Progenitor cell of endocrine pancreas (in vitro differentiated cells): ENCODE measurements at regions not wholly inside any gene's neighbourhood (a gene's known extent, or its start where the extent isn't known, plus 50 kb on each side); places are given as distances from the start of the nearest gene placed in this dataset.

Source experiments
- DNase-seq: peaks from one replicate; pipeline ENCODE4 v3.0.0; 2021; ENCODE audit warnings: low spot score; ENCODE audit not compliant: unreplicated experiment
- H3K27ac Mint-ChIP-seq: 2 replicates; pipeline ENCODE4 v1.8.0; 2021; ENCODE audit warnings: mild to moderate bottlenecking, moderate library complexity, mixed read lengths
- H3K27me3 Mint-ChIP-seq: 2 replicates; pipeline ENCODE4 v1.8.0; 2021; ENCODE audit warnings: mixed read lengths
- H3K36me3 Mint-ChIP-seq: 2 replicates; pipeline ENCODE4 v1.8.0; 2022; ENCODE audit warnings: mixed read lengths; ENCODE audit not compliant: insufficient read depth
- H3K4me1 Mint-ChIP-seq: 2 replicates; pipeline ENCODE4 v1.8.0; 2021; ENCODE audit warnings: low read depth, mixed read lengths
- H3K4me3 Mint-ChIP-seq: 2 replicates; pipeline ENCODE4 v1.8.0; 2021; ENCODE audit warnings: low read depth, mild to moderate bottlenecking, moderate library complexity, mixed read lengths
- H3K9me3 Mint-ChIP-seq: 2 replicates; pipeline ENCODE4 v1.8.0; 2021; ENCODE audit warnings: low read depth, mixed read lengths
- TF ChIP-seq, protein P1 (sequence below): fragments of 200-600 bp; sonication (generic); IDR thresholded peaks from one replicate; pipeline ENCODE4 v1.5.0; 2021; ENCODE audit warnings: antibody characterized with exemption, mild to moderate bottlenecking; ENCODE audit not compliant: unreplicated experiment

DNA sequence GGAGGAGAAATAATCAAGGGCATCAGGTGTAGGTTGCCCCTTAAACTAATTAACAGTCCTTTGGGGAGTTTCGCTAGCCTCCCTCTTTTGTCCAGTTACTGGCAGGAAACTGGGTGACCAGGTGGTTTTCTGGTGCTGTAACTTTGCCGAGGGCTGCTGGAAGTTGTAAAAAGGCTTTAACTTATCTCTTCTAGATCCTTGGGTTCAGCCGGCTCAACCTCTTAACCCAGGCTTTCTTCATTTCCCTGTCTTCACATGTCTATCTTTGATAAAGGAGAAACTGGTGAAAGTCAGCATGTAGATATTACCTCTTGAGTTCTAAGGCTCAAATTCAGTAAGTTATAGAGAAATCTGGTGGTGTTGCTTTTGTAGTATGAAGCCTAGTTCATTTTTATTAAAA is 289.7 kb upstream of the NRIP1 start:
- H3K27ac Mint-ChIP-seq: no peak overlapping the region
- no peaks in the 10 kb centered on the region for H3K27me3 Mint-ChIP-seq
- H3K9me3 Mint-ChIP-seq: peaks cover 4% of the 10 kb centered on the region
- H3K4me1 Mint-ChIP-seq: peaks cover 14% of the 10 kb centered on the region
- no peaks in the 10 kb centered on the region for H3K36me3 Mint-ChIP-seq
- TF ChIP-seq, protein P1, sequence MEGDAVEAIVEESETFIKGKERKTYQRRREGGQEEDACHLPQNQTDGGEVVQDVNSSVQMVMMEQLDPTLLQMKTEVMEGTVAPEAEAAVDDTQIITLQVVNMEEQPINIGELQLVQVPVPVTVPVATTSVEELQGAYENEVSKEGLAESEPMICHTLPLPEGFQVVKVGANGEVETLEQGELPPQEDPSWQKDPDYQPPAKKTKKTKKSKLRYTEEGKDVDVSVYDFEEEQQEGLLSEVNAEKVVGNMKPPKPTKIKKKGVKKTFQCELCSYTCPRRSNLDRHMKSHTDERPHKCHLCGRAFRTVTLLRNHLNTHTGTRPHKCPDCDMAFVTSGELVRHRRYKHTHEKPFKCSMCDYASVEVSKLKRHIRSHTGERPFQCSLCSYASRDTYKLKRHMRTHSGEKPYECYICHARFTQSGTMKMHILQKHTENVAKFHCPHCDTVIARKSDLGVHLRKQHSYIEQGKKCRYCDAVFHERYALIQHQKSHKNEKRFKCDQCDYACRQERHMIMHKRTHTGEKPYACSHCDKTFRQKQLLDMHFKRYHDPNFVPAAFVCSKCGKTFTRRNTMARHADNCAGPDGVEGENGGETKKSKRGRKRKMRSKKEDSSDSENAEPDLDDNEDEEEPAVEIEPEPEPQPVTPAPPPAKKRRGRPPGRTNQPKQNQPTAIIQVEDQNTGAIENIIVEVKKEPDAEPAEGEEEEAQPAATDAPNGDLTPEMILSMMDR: no peak
- no peak for DNase-seq
- no peak overlapping the region for H3K4me3 Mint-ChIP-seq

DNA sequence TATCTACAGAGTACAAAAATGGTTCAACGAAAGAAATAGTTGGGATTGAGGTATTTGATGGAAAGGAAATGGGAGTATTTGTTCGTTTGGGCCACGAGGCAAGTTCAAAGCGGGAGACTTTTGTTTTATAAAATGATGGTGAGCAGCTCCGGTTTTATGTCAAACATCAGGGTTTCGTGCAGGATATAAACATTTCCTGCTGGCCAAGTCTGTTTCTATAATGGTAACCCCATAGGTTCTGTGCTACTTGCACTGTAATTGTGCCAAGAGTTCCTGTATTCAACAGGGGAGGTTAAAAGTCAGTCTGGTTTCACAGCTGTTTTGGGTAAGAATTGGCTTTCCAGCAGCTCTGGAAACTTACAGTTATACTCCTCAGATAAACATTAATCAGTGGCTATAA is 290.3 kb upstream of the NRIP1 start:
- Mint-ChIP-seq H3K4me3 (no peak overlapping the region), H3K36me3 (no peaks in the 10 kb centered on the region), H3K27ac (no peak overlapping the region), H3K9me3 (peaks cover 2% of the 10 kb centered on the region), H3K27me3 (no peaks in the 10 kb centered on the region), H3K4me1 (peaks cover 14% of the 10 kb centered on the region)
- DNase-seq: no peak
- TF ChIP-seq, protein P1: no peak

DNA sequence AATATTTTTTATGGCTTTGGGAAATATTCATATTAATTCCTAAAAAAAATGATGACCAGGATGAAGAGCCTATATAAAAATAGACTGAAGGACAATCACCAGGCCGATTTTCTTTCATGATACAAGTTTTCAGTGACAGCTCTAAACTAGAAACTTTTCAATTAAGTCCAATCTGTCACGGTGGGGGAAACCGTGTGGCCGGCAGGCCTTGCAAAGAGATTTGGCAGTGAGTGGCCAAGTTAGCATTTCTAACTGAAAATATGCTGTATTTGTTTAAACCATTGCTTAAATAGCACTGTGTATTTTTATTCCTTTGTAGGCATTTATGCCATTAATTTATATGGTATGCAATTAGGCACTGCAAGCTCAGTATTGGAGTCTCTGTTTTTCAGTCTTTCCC is 294.5 kb upstream of the NRIP1 start:
- H3K27me3 Mint-ChIP-seq: no peaks in the 10 kb centered on the region
- peaks cover 8% of the 10 kb centered on the region for H3K4me1 Mint-ChIP-seq
- H3K9me3 Mint-ChIP-seq: peaks cover 2% of the 10 kb centered on the region
- H3K27ac Mint-ChIP-seq: no peak overlapping the region
- TF ChIP-seq, protein P1: no peak
- no peak for DNase-seq
- no peaks in the 10 kb centered on the region for H3K36me3 Mint-ChIP-seq
- H3K4me3 Mint-ChIP-seq: no peak overlapping the region

DNA sequence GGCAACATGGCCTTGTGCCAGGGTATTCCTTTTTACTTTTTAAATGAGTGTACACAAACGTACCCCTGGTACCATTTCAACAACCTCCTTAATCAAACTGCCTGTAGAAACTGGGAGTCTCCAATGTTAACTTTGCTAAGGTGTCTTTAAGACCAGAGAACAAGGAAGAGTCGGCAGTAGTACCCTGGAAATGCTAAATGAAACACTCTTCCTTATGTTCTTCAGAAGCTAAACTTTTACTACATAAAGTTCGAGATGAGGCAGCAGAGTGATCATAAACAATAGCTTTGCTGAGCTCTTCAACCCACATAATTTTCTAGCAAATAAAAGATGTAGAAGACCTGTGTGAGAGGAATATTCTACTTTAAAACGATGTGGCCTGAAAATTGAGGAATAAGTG is 297.7 kb upstream of the NRIP1 start:
- no peak for DNase-seq
- Mint-ChIP-seq H3K4me1 (peaks cover 12% of the 10 kb centered on the region), H3K36me3 (peaks cover 5% of the 10 kb centered on the region), H3K4me3 (no peak overlapping the region), H3K9me3 (peaks cover 7% of the 10 kb centered on the region), H3K27me3 (no peaks in the 10 kb centered on the region), H3K27ac (no peak overlapping the region)
- TF ChIP-seq, protein P1: no peak

DNA sequence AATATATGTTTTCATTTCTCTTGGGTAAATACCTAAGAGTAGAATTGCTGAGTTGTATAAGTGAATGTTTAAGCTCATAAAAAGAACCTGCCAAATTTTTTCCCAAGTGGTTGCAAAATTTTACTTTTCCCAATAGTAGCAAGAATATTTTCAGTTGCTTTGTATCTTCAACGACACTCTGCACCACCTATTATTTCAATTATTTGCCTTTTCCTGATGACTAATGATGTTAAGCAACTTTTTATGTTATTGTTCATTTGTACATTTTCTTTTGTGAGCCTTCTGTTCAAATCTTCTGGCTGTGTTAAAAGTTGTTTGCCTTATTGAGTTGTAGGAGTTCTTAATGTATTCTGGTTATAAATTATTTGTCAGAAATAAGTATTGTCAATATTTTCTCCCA is 299.1 kb upstream of the NRIP1 start:
- peaks cover 4% of the 10 kb centered on the region for H3K4me1 Mint-ChIP-seq
- TF ChIP-seq, protein P1: no peak
- no peak overlapping the region for H3K27ac Mint-ChIP-seq
- no peaks in the 10 kb centered on the region for H3K27me3 Mint-ChIP-seq
- no peak overlapping the region for H3K4me3 Mint-ChIP-seq
- peaks cover 7% of the 10 kb centered on the region for H3K9me3 Mint-ChIP-seq
- H3K36me3 Mint-ChIP-seq: peaks cover 5% of the 10 kb centered on the region
- DNase-seq: no peak
